Astrocyte (in vitro differentiated cells and primary cell): ENCODE measurements at regions not wholly inside any gene's neighbourhood (a gene's known extent, or its start where the extent isn't known, plus 50 kb on each side); places are given as distances from the start of the nearest gene placed in this dataset.

ENCODE experiments used
- DNase-seq: peaks from one replicate; pipeline ENCODE4 v3.0.0-alpha.2; 2010; ENCODE audit warnings: low read depth
- FAIRE-seq: peaks from 2 replicates; lab custom pipeline; 2011; peaks lifted over from hg19 to GRCh38; lab: Jason Lieb, UNC
- H2AFZ ChIP-seq: 2 replicates; pipeline ENCODE4 v1.6.0; 2012; ENCODE audit warnings: low read depth, low read length, inconsistent platforms
- H3K27ac ChIP-seq: 2 replicates; pipeline ENCODE4 v1.5.1; 2011; ENCODE audit warnings: low read depth, low read length, inconsistent platforms
- H3K27me3 ChIP-seq: 2 replicates; pipeline ENCODE4 v1.6.0; 2011; ENCODE audit warnings: low read length, inconsistent platforms; ENCODE audit not compliant: insufficient read depth
- H3K36me3 ChIP-seq: 2 replicates; pipeline ENCODE4 v1.5.1; 2011; ENCODE audit warnings: low read length, inconsistent platforms; ENCODE audit not compliant: insufficient read depth
- H3K4me1 ChIP-seq: 2 replicates; pipeline ENCODE4 v1.5.1; 2011; ENCODE audit warnings: low read length, inconsistent platforms; ENCODE audit not compliant: insufficient read depth
- H3K4me2 ChIP-seq: 2 replicates; pipeline ENCODE4 v1.6.0; 2012; ENCODE audit warnings: low read length, inconsistent platforms
- H3K4me3 ChIP-seq: 2 replicates; pipeline ENCODE4 v1.5.1; 2011; ENCODE audit warnings: low read depth, mild to moderate bottlenecking, low read length, inconsistent platforms; ENCODE audit not compliant: insufficient read depth
- H3K79me2 ChIP-seq: 2 replicates; pipeline ENCODE4 v1.6.0; 2012; ENCODE audit warnings: mild to moderate bottlenecking, low read length, inconsistent platforms; ENCODE audit not compliant: insufficient read depth
- H3K9ac ChIP-seq: 2 replicates; pipeline ENCODE4 v1.6.0; 2012; ENCODE audit warnings: mild to moderate bottlenecking, low read length, inconsistent platforms
- H3K9me3 ChIP-seq: 2 replicates; pipeline ENCODE4 v1.5.1; 2012; ENCODE audit warnings: low read depth, mild to moderate bottlenecking, low read length, inconsistent platforms; ENCODE audit not compliant: insufficient read depth
- H4K20me1 ChIP-seq: 2 replicates; pipeline ENCODE4 v1.6.0; 2012; ENCODE audit warnings: low read length, inconsistent platforms; ENCODE audit not compliant: insufficient read depth
- H3K27ac Mint-ChIP-seq: one replicate; pipeline ENCODE4 v1.8.0; 2021; ENCODE audit warnings: mild to moderate bottlenecking, mixed read lengths; ENCODE audit not compliant: unreplicated experiment
- H3K27me3 Mint-ChIP-seq: one replicate; pipeline ENCODE4 v1.8.0; 2021; ENCODE audit warnings: low read depth, mixed read lengths; ENCODE audit not compliant: unreplicated experiment
- H3K36me3 Mint-ChIP-seq: one replicate; pipeline ENCODE4 v1.8.0; 2021; ENCODE audit warnings: low read depth, mixed read lengths; ENCODE audit not compliant: unreplicated experiment
- H3K4me1 Mint-ChIP-seq: one replicate; pipeline ENCODE4 v1.8.0; 2021; ENCODE audit warnings: low read depth, mixed read lengths; ENCODE audit not compliant: unreplicated experiment
- H3K4me3 Mint-ChIP-seq: one replicate; pipeline ENCODE4 v1.8.0; 2021; ENCODE audit warnings: mild to moderate bottlenecking, moderate library complexity, mixed read lengths; ENCODE audit not compliant: unreplicated experiment
- H3K9me3 Mint-ChIP-seq: one replicate; pipeline ENCODE4 v1.8.0; 2021; ENCODE audit warnings: mild to moderate bottlenecking, mixed read lengths; ENCODE audit not compliant: unreplicated experiment
- CTCF ChIP-seq: IDR thresholded peaks from 2 replicates; pipeline ENCODE4 v1.5.1; 2011; ENCODE audit warnings: low read depth, mild to moderate bottlenecking, inconsistent platforms, low read length, moderate library complexity; ENCODE audit not compliant: insufficient read depth
- EZH2 ChIP-seq: IDR thresholded peaks from 2 replicates; pipeline ENCODE4 v1.6.1; 2012; ENCODE audit warnings: mild to moderate bottlenecking, low read length, inconsistent platforms; ENCODE audit not compliant: insufficient read depth

- H3K36me3 ChIP-seq = no peaks in the 10 kb centered on the region
- no peak overlapping the region for H3K4me2 ChIP-seq
- no peak overlapping the region for H2AFZ ChIP-seq
- no peaks in the 10 kb centered on the region for H3K79me2 ChIP-seq
- no peaks in the 10 kb centered on the region for H4K20me1 ChIP-seq
- FAIRE-seq (no peak), DNase-seq (no peak)
- no peaks in the 10 kb centered on the region for H3K4me1 Mint-ChIP-seq
- H3K4me3 Mint-ChIP-seq = no peak overlapping the region
- H3K4me3 ChIP-seq = no peak overlapping the region
- H3K4me1 ChIP-seq = no peaks in the 10 kb centered on the region
- H3K27me3 ChIP-seq = no peaks in the 10 kb centered on the region
- TF ChIP-seq CTCF (no peak), EZH2 (no peak)
- peaks cover 3% of the 10 kb centered on the region for H3K9me3 Mint-ChIP-seq
- H3K9me3 ChIP-seq = no peaks in the 10 kb centered on the region
- H3K9ac ChIP-seq = no peak overlapping the region
- no peak overlapping the region for H3K27ac ChIP-seq
- no peaks in the 10 kb centered on the region for H3K27me3 Mint-ChIP-seq
- no peaks in the 10 kb centered on the region for H3K36me3 Mint-ChIP-seq
- H3K27ac Mint-ChIP-seq = no peak overlapping the region
These were observed 453.9 kb downstream of the SLITRK5 start for GRCh38 chr13:88125055-88125454.

- H3K4me3 ChIP-seq = no peak overlapping the region
- H3K36me3 ChIP-seq = no peaks in the 10 kb centered on the region
- H3K27ac ChIP-seq = no peak overlapping the region
- H3K4me1 ChIP-seq = no peaks in the 10 kb centered on the region
- H3K9ac ChIP-seq = no peak overlapping the region
- no peaks in the 10 kb centered on the region for H3K4me1 Mint-ChIP-seq
- no peaks in the 10 kb centered on the region for H3K27me3 Mint-ChIP-seq
- DNase-seq (no peak), FAIRE-seq (no peak)
- no peaks in the 10 kb centered on the region for H3K27me3 ChIP-seq
- H3K9me3 Mint-ChIP-seq = no peaks in the 10 kb centered on the region
- H3K4me3 Mint-ChIP-seq = no peak overlapping the region
- peaks cover 3% of the 10 kb centered on the region for H3K9me3 ChIP-seq
- no peak overlapping the region for H3K27ac Mint-ChIP-seq
- no peak overlapping the region for H2AFZ ChIP-seq
- no peaks in the 10 kb centered on the region for H3K79me2 ChIP-seq
- H3K36me3 Mint-ChIP-seq = no peaks in the 10 kb centered on the region
- no peaks in the 10 kb centered on the region for H4K20me1 ChIP-seq
- no peak overlapping the region for H3K4me2 ChIP-seq
- TF ChIP-seq EZH2 (no peak), CTCF (no peak)
These were observed 465.1 kb downstream of the SLITRK5 start for GRCh38 chr13:88136098-88136790.

GRCh38 chr13:88142653-88143052, 471.5 kb downstream of the SLITRK5 start:
- TF ChIP-seq CTCF = no peak
- no peak for TF ChIP-seq EZH2
- no peak overlapping the region for H3K27ac ChIP-seq
- no peaks in the 10 kb centered on the region for H4K20me1 ChIP-seq
- H3K36me3 ChIP-seq = no peaks in the 10 kb centered on the region
- no peaks in the 10 kb centered on the region for H3K4me1 Mint-ChIP-seq
- no peak for DNase-seq
- no peaks in the 10 kb centered on the region for H3K79me2 ChIP-seq
- no peaks in the 10 kb centered on the region for H3K9me3 Mint-ChIP-seq
- H3K27ac Mint-ChIP-seq = no peak overlapping the region
- no peaks in the 10 kb centered on the region for H3K27me3 ChIP-seq
- H3K4me3 Mint-ChIP-seq = no peak overlapping the region
- H3K36me3 Mint-ChIP-seq = no peaks in the 10 kb centered on the region
- H3K9ac ChIP-seq = no peak overlapping the region
- H3K27me3 Mint-ChIP-seq = no peaks in the 10 kb centered on the region
- H3K4me3 ChIP-seq = no peak overlapping the region
- no peaks in the 10 kb centered on the region for H3K9me3 ChIP-seq
- no peak overlapping the region for H3K4me2 ChIP-seq
- no peak overlapping the region for H2AFZ ChIP-seq
- no peaks in the 10 kb centered on the region for H3K4me1 ChIP-seq
- no peak for FAIRE-seq
